Nephron (organoid): ENCODE measurements at regions not wholly inside any gene's neighbourhood (a gene's known extent, or its start where the extent isn't known, plus 50 kb on each side); places are given as distances from the start of the nearest gene placed in this dataset.
"Not testable (repeated sequence)": the region's sequence is repeated elsewhere in the genome, so short reads cannot be mapped to it uniquely, and the experiment has no call there.

Source experiments
- H3K27ac Mint-ChIP-seq, 3 experiments: 2 replicates each; pipeline ENCODE4 v1.8.0; 2020; ENCODE audit warnings: mixed read lengths in 3 of 3, mild to moderate bottlenecking in 2 of 3, moderate library complexity in 1 of 3
- H3K27me3 Mint-ChIP-seq: 2 replicates; pipeline ENCODE4 v1.8.0; 2021; ENCODE audit warnings: low read depth, mild to moderate bottlenecking, moderate library complexity, mixed read lengths
- H3K36me3 Mint-ChIP-seq: 2 replicates; pipeline ENCODE4 v1.8.0; 2020; ENCODE audit warnings: low read depth, mixed read lengths
- H3K4me1 Mint-ChIP-seq: 2 replicates; pipeline ENCODE4 v1.8.0; 2020; ENCODE audit warnings: mixed read lengths
- H3K4me3 Mint-ChIP-seq, 3 experiments: 2 replicates each; pipeline ENCODE4 v1.8.0; 2020; ENCODE audit warnings: mild to moderate bottlenecking in 3 of 3, mixed read lengths in 3 of 3, moderate library complexity in 2 of 3
- H3K9me3 Mint-ChIP-seq: 2 replicates; pipeline ENCODE4 v1.8.0; 2020; ENCODE audit warnings: mixed read lengths
- TF ChIP-seq, protein P1 (sequence below), 3 experiments: fragments of 200-600 bp; sonication (generic); IDR thresholded peaks; one replicate each; pipeline ENCODE4 v1.5.0; 2021; ENCODE audit warnings: antibody characterized with exemption in 3 of 3; ENCODE audit not compliant: unreplicated experiment in 3 of 3

DNA sequence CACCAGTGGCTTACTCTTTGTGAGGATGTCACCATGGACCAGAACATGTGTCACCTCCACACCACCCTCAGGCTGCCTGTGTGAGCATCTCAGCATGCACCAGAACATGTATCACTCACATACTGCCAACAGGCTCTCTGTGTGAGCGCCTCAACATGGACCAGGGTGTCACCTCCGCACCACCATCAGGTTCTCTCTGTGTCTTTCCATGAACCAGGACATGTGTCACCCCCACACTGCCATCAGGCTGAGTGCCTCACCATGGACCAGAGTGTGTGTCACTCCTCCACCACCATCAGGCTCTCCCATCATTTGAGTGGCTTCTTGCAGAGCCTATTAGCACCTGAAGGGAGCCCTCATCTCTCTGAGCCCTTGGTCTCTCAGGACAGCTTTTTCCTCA is 125.2 kb downstream of the ZNF648 start:
- no peaks in the 10 kb centered on the region for H3K4me1 Mint-ChIP-seq
- H3K4me3 Mint-ChIP-seq: no peak overlapping the region
- no peak overlapping the region for H3K27ac Mint-ChIP-seq
- TF ChIP-seq, protein P1, sequence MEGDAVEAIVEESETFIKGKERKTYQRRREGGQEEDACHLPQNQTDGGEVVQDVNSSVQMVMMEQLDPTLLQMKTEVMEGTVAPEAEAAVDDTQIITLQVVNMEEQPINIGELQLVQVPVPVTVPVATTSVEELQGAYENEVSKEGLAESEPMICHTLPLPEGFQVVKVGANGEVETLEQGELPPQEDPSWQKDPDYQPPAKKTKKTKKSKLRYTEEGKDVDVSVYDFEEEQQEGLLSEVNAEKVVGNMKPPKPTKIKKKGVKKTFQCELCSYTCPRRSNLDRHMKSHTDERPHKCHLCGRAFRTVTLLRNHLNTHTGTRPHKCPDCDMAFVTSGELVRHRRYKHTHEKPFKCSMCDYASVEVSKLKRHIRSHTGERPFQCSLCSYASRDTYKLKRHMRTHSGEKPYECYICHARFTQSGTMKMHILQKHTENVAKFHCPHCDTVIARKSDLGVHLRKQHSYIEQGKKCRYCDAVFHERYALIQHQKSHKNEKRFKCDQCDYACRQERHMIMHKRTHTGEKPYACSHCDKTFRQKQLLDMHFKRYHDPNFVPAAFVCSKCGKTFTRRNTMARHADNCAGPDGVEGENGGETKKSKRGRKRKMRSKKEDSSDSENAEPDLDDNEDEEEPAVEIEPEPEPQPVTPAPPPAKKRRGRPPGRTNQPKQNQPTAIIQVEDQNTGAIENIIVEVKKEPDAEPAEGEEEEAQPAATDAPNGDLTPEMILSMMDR (IDR thresholded peaks at IDR 0.05; ENCODE audit: unreplicated experiment in 3 of 3): no peak
- peaks cover 5% of the 10 kb centered on the region for H3K27me3 Mint-ChIP-seq
- H3K36me3 Mint-ChIP-seq: no peaks in the 10 kb centered on the region
- no peaks in the 10 kb centered on the region for H3K9me3 Mint-ChIP-seq

DNA sequence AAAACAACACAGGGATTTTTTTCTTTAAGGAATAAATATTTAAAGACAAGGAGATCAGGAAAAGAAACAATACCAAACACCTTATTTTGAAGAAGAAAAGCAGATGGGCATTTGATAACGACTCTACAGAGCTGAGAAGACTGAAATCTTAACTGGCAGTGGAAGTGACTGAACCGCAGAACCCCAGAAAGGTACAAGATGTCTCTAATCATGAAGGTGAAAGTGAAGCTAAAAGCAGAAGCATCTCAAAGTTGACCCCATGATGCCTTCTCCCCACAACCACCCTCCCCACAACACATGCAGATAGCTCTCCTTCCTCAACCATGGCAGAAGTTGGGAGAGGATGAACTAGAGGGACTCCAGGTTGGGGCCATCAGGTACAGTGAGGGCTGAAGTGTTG is 129.6 kb downstream of the ZNF648 start:
- H3K27me3 Mint-ChIP-seq: no peaks in the 10 kb centered on the region
- no peak overlapping the region for H3K27ac Mint-ChIP-seq
- no peaks in the 10 kb centered on the region for H3K36me3 Mint-ChIP-seq
- no peaks in the 10 kb centered on the region for H3K9me3 Mint-ChIP-seq
- TF ChIP-seq, protein P1 (IDR thresholded peaks at IDR 0.05; ENCODE audit: unreplicated experiment in 3 of 3): no peak
- no peak overlapping the region for H3K4me3 Mint-ChIP-seq
- no peaks in the 10 kb centered on the region for H3K4me1 Mint-ChIP-seq

DNA sequence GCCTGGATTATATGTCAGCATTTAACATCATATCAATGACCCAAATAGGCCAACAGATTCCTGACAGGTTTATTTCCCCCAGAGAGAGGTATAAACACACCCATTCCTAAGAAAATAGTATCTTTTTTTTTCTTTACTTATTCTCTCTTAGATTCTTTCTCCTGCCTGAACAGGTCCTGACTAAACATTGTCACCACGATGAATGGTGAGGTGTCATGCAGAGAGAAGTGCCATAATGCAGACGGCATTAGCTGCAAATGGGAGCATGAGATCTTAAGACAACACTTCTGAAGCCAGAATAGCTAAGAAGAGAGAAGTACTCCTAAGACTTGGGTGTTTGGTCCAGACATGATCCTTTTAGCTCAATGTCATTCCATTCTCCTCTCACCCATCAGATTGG is 131.3 kb downstream of the ZNF648 start:
- Mint-ChIP-seq H3K36me3 (no peaks in the 10 kb centered on the region), H3K9me3 (peaks cover 4% of the 10 kb centered on the region), H3K4me1 (no peaks in the 10 kb centered on the region), H3K4me3 (no peak overlapping the region), H3K27ac (no peak overlapping the region), H3K27me3 (no peaks in the 10 kb centered on the region)
- TF ChIP-seq, protein P1 (IDR thresholded peaks at IDR 0.05; ENCODE audit: unreplicated experiment in 3 of 3): no peak

DNA sequence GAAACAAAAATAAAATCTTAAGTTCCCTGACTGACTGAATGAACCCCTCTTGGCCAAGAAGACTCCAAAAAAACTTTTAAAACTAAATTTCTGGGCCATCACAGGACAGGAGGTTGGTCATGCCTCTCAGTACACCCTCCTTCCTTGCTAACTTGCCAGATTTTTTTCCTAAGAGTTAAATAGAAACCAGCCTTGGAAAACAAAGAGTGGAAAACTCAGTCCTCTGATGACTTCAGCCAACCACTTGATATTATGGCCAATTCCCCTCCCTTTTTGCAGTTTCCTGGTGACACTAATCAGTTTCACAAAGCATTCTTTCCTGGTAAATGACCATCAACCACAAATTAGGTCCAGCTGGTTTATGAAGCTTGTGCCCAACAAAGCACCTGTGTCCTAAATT is 134.8 kb downstream of the ZNF648 start:
- Mint-ChIP-seq H3K4me3 (no peak overlapping the region), H3K27me3 (peaks cover 5% of the 10 kb centered on the region), H3K27ac (no peak overlapping the region), H3K36me3 (no peaks in the 10 kb centered on the region), H3K4me1 (no peaks in the 10 kb centered on the region), H3K9me3 (peaks cover 14% of the 10 kb centered on the region)
- TF ChIP-seq, protein P1 (IDR thresholded peaks at IDR 0.05; ENCODE audit: unreplicated experiment in 3 of 3): no peak

DNA sequence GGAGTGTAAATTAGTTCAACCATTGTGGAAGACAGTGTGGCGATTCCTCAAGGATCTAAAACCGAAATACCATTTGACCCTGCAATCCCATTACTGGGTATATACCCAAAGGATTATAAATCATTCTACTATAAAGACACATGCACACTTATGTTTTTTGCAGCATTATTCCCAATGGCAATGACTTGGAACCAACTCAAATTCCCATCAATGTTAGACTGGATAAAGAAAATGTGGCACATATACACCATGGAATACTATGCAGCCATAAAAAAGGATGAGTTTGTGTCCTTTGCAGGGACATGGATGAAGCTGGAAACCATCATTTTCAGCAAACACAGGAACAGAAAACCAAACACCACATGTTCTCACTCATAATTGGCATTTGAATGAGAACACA is 137.5 kb downstream of the ZNF648 start:
- not testable (repeated sequence) for H3K27me3 Mint-ChIP-seq, H3K4me1 Mint-ChIP-seq, H3K27ac Mint-ChIP-seq, H3K36me3 Mint-ChIP-seq, H3K4me3 Mint-ChIP-seq
- peaks cover 14% of the 10 kb centered on the region for H3K9me3 Mint-ChIP-seq

DNA sequence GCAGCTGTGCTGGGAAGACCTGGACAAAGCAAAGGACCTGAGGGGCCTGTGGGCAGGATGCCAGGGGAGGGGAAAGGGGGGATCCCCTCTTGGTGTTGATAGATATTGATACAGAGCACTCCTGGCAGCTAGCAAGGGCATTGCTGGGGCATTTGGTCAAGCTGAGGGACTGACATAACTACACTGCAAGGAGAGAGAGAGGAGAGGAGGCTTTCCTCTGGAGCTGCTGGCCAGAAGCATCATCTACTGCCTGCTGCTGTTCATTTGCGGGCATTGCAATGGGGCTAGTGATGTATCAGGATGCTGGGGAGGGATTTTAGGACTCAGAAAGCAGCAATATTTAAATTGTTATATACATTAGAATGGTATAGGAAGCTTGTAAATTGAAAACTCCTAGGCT is 142.0 kb downstream of the ZNF648 start:
- Mint-ChIP-seq H3K9me3 (peaks cover 5% of the 10 kb centered on the region), H3K4me1 (no peaks in the 10 kb centered on the region), H3K27me3 (peaks cover 7% of the 10 kb centered on the region), H3K4me3 (no peak overlapping the region), H3K36me3 (no peaks in the 10 kb centered on the region), H3K27ac (no peak overlapping the region)
- TF ChIP-seq, protein P1 (IDR thresholded peaks at IDR 0.05; ENCODE audit: unreplicated experiment in 3 of 3): no peak
